C1 segment of cervical spinal cord (tissue), 14 donors: ENCODE measurements at regions not wholly inside any gene's neighbourhood (a gene's known extent, or its start where the extent isn't known, plus 50 kb on each side); places are given as distances from the start of the nearest gene placed in this dataset.

Source experiments
- DNase-seq, 14 donors: peaks; one replicate each; lab custom pipeline; 2025; lab: John Stamatoyannopoulos, UW

GRCh38 chr2:211225784-211226183 lies 669.4 kb downstream of the CPS1 start:
- DNase-seq: no peak

DNA sequence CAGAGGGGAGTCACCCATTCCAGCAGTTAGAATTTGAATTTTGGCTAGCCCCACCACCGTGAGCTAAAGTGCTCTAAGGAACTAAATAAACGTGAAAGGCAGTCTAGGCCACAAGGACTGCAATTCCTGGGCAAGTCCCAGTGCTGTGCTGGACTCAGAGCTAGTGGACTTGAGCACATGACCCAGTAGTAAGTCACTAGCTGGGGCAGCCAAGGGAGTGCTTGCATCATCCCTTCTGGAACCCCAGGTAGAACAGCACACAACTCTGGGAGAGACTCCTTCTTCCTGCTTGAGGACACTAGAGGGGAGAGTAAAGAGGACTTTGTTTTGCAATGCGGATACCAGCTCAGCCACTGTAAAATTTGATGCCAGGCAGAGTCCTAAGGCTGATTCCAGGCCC lies 672.2 kb downstream of the CPS1 start:
- DNase-seq: no peak

- no peak for DNase-seq
Measured at GRCh38 chr2:211237586-211238275, 681.3 kb downstream of the CPS1 start.

DNA sequence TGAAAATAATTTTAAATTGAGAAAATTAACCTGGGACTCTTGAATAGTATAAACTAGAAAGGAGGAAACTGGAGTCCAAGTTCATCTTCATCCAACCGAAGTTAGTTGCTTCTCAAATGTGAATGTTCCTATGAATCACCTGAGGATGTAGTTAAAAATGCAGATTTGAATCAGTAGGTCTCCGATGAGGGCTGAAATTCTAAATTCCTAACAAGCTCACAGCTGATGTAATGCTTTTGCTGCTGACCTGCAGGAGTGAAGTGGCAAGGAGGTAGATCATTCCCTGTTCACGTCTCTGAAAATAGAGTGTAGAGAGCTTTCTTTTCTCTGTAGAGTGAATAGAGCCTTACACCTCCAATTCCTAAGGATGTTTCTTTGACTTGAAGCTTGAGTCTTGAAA lies 685.5 kb downstream of the CPS1 start:
- DNase-seq: no peak

- DNase-seq: no peak
Measured at GRCh38 chr2:211247751-211248150, 691.4 kb downstream of the CPS1 start.

- no peak for DNase-seq
Measured at GRCh38 chr2:211248841-211249240, 692.4 kb downstream of the CPS1 start.

DNA sequence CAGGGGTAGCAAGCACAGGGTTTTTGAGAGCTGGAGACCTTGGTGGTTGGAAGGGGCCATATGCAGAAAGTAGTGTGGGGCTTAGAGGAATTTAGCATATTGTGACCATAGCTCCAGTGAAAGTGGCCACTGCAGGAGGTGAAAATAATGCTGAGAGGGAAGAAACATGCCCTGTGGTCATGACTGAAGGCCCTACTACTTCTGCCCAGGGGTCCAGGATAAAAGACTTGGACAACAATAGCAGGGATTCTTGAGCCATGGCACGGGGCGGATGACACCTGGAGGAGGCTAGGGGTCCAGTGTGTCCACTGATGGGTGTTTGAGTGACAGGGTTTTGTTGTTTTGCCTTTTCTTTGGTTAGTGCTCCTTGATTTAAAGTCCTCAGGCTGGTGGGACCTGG lies 694.6 kb downstream of the CPS1 start:
- no peak for DNase-seq

GRCh38 chr2:211258646-211259335 lies 702.4 kb downstream of the CPS1 start:
- DNase-seq: no peak

- DNase-seq: no peak
Measured at GRCh38 chr2:211259831-211260476, 703.6 kb downstream of the CPS1 start.

DNA sequence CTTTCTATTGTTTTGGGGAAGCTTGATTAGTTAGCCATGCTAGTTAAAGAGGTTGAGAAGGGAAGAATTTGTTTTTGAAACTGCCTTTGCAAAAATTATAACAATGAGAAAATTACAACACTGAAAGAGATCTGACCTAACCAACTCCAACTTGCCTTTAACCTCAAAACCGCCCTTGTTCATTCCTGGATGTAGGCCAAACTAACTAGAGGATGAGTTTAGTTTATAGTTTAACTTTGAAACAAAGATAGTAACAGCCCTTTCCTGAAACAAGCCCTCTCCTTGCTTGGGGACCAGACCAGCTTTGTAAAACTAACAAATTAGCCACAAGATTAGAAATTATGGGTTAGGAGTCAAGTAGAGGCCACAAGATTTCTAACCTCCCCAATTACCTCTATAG lies 713.9 kb downstream of the CPS1 start:
- DNase-seq: no peak

DNA sequence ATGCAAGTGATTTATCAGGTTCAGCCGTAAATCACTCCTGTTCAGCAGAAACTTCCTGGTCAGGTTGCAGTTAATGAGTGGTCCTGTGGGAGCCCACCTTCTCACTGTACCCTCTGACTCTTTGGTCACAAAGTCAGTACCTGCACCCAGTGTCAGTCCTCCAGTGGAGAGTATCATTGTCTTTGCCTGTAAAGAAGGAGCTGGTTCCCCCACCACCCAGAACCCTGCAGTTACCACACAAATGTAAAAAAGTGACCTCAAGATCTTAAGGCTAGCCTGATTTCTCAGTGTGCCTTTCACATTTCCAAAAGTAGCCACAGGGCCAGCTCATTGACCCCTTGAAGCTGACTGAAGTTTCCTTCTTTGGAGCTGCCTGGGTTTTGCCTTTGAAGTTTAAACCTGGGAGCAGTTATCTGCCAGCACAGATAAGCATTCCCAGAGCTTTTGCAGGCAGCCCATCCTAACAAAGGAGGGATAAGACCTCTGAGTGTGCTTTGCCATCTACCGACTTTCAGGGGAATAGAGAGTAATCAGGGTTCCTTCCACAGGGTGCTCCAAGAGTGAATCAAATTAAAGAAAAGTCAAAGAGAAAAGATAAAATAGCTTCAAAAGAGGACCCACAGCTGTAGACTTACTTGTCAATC lies 725.2 kb downstream of the CPS1 start:
- no peak for DNase-seq

- no peak for DNase-seq
Measured at GRCh38 chr2:211302676-211303075, 746.3 kb downstream of the CPS1 start.

DNA sequence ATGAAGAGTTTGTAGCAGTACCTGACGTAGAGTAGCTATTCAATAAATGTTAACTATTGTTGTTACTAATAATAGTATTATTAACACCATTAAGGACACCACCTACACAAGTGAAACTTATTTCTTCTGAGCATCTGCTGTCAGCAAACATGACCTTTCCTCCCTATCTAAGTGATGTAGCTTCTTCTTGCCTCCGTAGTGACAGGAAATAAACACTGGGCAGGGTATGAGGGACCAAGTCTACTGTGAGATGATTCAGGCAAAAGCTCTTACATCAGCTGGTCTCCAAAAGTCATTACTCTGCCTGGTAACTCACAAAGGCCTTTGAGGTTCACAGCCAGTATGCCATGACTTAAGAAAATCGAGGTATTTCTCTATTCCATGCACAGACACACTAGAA lies 750.5 kb downstream of the CPS1 start:
- no peak for DNase-seq
